ENCODE measurements at regions not wholly inside any gene's neighbourhood (a gene's known extent, or its start where the extent isn't known, plus 50 kb on each side); places are given as distances from the start of the nearest gene placed in this dataset.

DNA sequence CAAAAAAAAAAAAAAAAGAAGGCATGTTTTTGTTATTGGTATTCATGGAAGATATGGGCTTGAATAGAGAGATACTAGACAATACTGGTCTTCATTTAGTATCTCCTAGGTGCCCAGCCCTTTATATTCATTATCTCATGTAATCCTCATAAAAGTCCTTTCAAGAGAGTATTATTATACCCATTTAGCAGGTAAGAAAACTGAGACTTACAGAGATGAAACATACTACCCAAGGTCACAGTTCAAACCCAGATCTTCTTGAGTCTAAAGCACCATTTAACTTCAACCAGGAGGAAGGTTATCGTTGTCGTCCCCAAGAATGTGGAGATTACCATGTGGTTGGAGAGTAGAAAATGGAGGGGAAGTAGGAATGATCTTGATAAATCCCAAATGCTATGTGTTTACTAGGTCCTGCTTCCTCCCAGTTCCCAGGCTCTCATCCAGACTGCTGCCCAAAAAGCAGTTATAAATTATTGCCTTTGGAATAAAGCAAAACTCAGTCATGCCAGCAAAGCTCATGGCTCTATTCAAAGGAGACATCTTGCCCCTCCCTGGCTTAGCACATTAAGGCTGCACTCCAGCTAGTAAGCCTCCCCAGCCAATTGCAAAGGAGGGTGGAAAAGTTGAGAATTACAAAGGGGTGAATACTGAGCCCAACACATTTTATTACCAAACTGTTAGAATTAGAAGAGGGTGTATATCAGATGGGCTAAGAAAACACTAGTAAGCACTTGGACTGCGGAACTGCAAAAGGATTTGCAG is 163.9 kb downstream of the PIK3R1 start:
- TF ChIP-seq, protein P1, sequence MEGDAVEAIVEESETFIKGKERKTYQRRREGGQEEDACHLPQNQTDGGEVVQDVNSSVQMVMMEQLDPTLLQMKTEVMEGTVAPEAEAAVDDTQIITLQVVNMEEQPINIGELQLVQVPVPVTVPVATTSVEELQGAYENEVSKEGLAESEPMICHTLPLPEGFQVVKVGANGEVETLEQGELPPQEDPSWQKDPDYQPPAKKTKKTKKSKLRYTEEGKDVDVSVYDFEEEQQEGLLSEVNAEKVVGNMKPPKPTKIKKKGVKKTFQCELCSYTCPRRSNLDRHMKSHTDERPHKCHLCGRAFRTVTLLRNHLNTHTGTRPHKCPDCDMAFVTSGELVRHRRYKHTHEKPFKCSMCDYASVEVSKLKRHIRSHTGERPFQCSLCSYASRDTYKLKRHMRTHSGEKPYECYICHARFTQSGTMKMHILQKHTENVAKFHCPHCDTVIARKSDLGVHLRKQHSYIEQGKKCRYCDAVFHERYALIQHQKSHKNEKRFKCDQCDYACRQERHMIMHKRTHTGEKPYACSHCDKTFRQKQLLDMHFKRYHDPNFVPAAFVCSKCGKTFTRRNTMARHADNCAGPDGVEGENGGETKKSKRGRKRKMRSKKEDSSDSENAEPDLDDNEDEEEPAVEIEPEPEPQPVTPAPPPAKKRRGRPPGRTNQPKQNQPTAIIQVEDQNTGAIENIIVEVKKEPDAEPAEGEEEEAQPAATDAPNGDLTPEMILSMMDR (IDR thresholded peaks at IDR 0.05), result no peak
- TF ChIP-seq POLR2A (IDR thresholded peaks at IDR 0.05), result no peak
- WGBS, 2 donors, result 37% methylated on average over 3 of the region's 3 CpGs
- DNase-seq (ENCODE audit: low spot score in 2 of 2), result peak in 1 of 2 donors; percentile 52
- H3K4me3 ChIP-seq (ENCODE audit: low read depth, poor library complexity, severe bottlenecking), result no peak overlapping the region
- intact Hi-C loops (cut with DNase I; ENCODE audit: low total_unique reads), result no loop called here

DNA sequence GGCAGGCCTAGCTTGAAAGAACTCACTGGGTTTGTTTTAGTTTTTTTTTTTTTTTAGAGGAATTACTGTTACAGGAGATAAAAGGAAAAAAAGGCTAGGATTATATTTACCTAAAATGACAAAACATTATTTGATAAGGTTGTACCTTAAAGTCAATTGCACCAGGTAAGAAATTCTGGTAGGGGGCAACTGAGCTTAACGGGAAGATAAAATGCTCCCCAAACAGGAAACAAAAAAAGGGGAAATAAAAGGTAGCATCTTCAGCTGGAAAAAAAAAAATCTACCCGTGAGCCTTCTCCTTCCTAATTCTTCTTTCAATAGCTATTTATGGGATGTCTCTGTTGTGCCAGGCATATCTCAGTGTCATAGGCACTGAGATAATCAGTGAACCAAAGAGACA is 164.5 kb downstream of the PIK3R1 start:
- intact Hi-C loops (cut with DNase I; ENCODE audit: low total_unique reads), result no loop called here
- no peak for DNase-seq (ENCODE audit: low spot score in 2 of 2)
- TF ChIP-seq POLR2A (IDR thresholded peaks at IDR 0.05), result no peak
- TF ChIP-seq, protein P1 (IDR thresholded peaks at IDR 0.05), result no peak
- H3K4me3 ChIP-seq (ENCODE audit: low read depth, poor library complexity, severe bottlenecking), result no peak overlapping the region
- WGBS, 2 donors, result 33% methylated on average over 2 of the region's 2 CpGs

DNA sequence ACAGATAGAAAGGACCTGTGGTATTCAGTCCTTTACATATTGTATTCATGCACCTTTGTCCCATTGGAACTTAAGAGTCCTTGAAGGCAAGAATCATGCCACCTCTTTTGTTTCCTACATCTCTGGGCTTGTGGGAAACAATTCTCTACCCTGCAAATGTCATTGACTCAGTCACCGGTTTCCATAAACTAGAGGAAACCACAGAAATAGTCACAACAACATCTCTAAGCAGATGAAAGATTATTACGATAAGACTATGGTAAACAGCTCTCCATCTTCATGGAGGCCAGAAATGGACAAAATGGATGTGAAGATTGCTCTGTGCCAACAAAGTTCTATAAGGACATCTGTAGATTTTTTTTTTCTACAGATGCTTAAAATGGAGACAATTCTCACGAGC is 165.5 kb downstream of the PIK3R1 start:
- WGBS, 2 donors, result 80 to 92% methylated on average over 3 of the region's 3 CpGs
- no peak for DNase-seq (ENCODE audit: low spot score in 2 of 2)

DNA sequence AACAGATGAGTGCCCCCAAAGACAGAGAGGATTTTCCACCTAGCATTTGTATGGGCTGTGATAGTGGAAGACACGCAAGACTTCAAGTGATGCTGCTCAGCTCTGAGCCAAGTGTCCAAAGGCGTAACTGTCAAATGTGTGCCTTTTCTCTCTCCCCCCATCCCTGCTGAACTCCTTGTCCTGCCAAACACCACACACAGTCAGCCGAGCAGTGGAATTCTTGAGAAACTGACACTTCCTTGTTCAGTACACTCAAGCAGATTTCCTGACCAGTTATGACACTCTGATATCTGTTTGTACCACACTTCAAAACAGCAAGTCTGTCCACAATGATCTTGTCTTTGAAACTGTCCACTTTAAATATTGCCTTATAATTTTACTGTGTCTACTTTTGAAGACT is 166.4 kb downstream of the PIK3R1 start:
- no peak overlapping the region for H3K4me3 ChIP-seq (ENCODE audit: low read depth, poor library complexity, severe bottlenecking)
- 53 to 70% methylated on average over 3 of the region's 3 CpGs for WGBS, 2 donors
- TF ChIP-seq POLR2A (IDR thresholded peaks at IDR 0.05), result no peak
- TF ChIP-seq, protein P1 (IDR thresholded peaks at IDR 0.05), result no peak
- intact Hi-C loops (cut with DNase I; ENCODE audit: low total_unique reads), result no loop called here
- peak in 1 of 2 donors; percentile 71 for DNase-seq (ENCODE audit: low spot score in 2 of 2)

More for the DNA sequence above, 165.5 kb downstream of the PIK3R1 start:
- intact Hi-C loops (cut with DNase I; ENCODE audit: low total_unique reads), result no loop called here
- no peak for TF ChIP-seq POLR2A (IDR thresholded peaks at IDR 0.05)
- TF ChIP-seq, protein P1 (IDR thresholded peaks at IDR 0.05), result no peak
- no peak overlapping the region for H3K4me3 ChIP-seq (ENCODE audit: low read depth, poor library complexity, severe bottlenecking)

DNA sequence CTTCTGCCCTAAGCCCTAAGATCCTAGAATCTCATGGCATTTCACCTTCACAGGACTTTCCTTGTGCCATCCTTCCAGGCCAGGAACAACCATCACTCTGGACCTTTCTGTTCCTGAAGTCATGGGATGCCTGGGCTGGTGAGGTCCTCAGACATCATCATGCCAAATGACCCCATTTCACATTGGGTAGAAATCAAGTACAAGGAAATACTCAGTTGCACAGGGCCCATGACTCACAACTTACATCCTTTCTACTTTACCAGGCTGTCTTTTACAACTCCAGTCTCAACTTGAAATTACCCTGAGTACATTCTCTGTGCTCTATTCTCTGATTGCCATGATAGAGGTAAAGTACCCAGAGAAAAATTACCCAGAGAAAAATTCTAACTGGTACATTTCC is 167.1 kb downstream of the PIK3R1 start:
- no peak overlapping the region for H3K4me3 ChIP-seq (ENCODE audit: low read depth, poor library complexity, severe bottlenecking)
- TF ChIP-seq, protein P1 (IDR thresholded peaks at IDR 0.05), result no peak
- intact Hi-C loops (cut with DNase I; ENCODE audit: low total_unique reads), result no loop called here

DNA sequence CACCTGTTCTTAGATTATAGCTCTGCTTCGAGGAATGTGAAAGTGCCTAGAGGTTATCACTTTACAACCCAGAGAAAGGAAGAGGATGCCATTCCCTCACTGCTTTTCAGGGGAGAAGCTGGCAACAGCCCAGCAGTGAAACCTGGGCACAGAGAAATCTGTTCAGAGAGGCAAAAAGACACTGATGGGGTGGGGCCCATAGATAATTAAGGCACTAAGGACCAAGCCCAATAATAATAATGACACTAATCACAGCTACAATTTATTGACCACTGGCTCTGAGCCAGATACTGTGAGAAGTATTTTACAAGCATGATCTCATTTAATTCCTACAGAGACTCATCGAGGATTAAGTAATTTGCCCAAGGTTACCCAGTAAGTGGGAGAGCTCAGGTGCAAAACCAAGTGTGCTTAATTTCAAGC is 168.3 kb downstream of the PIK3R1 start:
- intact Hi-C loops (cut with DNase I; ENCODE audit: low total_unique reads), result no loop called here
- no peak overlapping the region for H3K4me3 ChIP-seq (ENCODE audit: low read depth, poor library complexity, severe bottlenecking)
- 26 to 51% methylated on average over 2 of the region's 2 CpGs for WGBS, 2 donors
- no peak for DNase-seq (ENCODE audit: low spot score in 2 of 2)
- TF ChIP-seq, protein P1 (IDR thresholded peaks at IDR 0.05), result no peak
- TF ChIP-seq POLR2A (IDR thresholded peaks at IDR 0.05), result no peak

More for the DNA sequence above, 167.1 kb downstream of the PIK3R1 start:
- no peak for DNase-seq (ENCODE audit: low spot score in 2 of 2)

Measured in lower leg skin (tissue), 4 donors.